ENCODE measurements at regions not wholly inside any gene's neighbourhood (a gene's known extent, or its start where the extent isn't known, plus 50 kb on each side); places are given as distances from the start of the nearest gene placed in this dataset.

DNA sequence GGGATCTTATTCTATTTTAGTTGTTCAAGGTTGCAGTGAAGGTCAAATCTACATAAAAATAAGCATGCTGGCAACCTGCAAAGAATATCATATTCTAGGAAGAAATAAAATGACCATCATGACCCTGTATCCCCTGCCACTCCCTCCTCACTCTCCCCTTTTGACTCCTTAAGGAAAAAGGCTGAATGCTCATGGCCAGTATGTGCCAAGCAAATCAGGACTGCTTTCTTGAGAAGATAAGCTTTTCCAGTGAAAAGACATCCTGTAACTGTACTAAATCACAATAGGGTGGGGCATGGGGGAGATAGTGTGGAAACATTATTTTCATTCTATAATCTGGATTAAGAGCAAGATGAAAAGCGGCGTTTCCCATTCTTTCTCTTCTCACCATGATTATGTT, 100.6 kb upstream of the LIFR start:
- intact Hi-C loops (cut with DNase I, micrococcal nuclease) = no loop called here
- Mint-ChIP-seq H3K4me3 (no peak overlapping the region), H3K36me3 (ENCODE audit: low read depth) (no peaks in the 10 kb centered on the region), H3K4me1 (ENCODE audit: low read depth) (no peaks in the 10 kb centered on the region), H3K27ac (no peak overlapping the region), H3K27me3 (peaks cover 60% of the 10 kb centered on the region), H3K9me3 (no peaks in the 10 kb centered on the region)
- no peaks in the 10 kb centered on the region for H3K36me3 ChIP-seq (ENCODE audit: insufficient read depth, low read length)
- no peak overlapping the region for H3K4me3 ChIP-seq (ENCODE audit: low read length)
- DNase-seq = no peak
- no peak for ATAC-seq (ENCODE audit: poor library complexity)
- peaks cover 10 to 17% of the 10 kb centered on the region in 2 experiments for H3K27me3 ChIP-seq (ENCODE audit: control insufficient read depth in 1 of 2, insufficient read depth in 2 of 2, low read length in 2 of 2)
- CTCF ChIA-PET = no interaction called here
- no peaks in the 10 kb centered on the region for H3K4me1 ChIP-seq (ENCODE audit: insufficient read depth, low read length)
- POLR2A ChIA-PET = no interaction called here
- no peak overlapping the region for H3K27ac ChIP-seq (ENCODE audit: low read depth in 1 of 2, low read length in 2 of 2)
- H3K9me3 ChIP-seq (ENCODE audit: control insufficient read depth in 1 of 2, insufficient read depth in 1 of 2, low read length in 2 of 2) = no peaks in the 10 kb centered on the region
- TF ChIP-seq, protein P1, sequence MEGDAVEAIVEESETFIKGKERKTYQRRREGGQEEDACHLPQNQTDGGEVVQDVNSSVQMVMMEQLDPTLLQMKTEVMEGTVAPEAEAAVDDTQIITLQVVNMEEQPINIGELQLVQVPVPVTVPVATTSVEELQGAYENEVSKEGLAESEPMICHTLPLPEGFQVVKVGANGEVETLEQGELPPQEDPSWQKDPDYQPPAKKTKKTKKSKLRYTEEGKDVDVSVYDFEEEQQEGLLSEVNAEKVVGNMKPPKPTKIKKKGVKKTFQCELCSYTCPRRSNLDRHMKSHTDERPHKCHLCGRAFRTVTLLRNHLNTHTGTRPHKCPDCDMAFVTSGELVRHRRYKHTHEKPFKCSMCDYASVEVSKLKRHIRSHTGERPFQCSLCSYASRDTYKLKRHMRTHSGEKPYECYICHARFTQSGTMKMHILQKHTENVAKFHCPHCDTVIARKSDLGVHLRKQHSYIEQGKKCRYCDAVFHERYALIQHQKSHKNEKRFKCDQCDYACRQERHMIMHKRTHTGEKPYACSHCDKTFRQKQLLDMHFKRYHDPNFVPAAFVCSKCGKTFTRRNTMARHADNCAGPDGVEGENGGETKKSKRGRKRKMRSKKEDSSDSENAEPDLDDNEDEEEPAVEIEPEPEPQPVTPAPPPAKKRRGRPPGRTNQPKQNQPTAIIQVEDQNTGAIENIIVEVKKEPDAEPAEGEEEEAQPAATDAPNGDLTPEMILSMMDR (IDR thresholded peaks at IDR 0.05) = no peak

- POLR2A ChIA-PET = no interaction called here
- no peak for DNase-seq
- intact Hi-C loops (cut with DNase I, micrococcal nuclease) = no loop called here
Measured at GRCh38 chr5:38660194-38660668, 103.8 kb upstream of the LIFR start.

GRCh38 chr5:38662090-38662489, 105.6 kb upstream of the LIFR start:
- Mint-ChIP-seq H3K27ac (no peak overlapping the region), H3K4me1 (ENCODE audit: low read depth) (no peaks in the 10 kb centered on the region), H3K27me3 (peaks cover 71% of the 10 kb centered on the region), H3K9me3 (no peaks in the 10 kb centered on the region), H3K4me3 (no peak overlapping the region), H3K36me3 (ENCODE audit: low read depth) (no peaks in the 10 kb centered on the region)
- no peaks in the 10 kb centered on the region for H3K36me3 ChIP-seq (ENCODE audit: insufficient read depth, low read length)
- no peak for DNase-seq
- TF ChIP-seq, protein P1 (IDR thresholded peaks at IDR 0.05) = no peak
- H3K27me3 ChIP-seq (ENCODE audit: control insufficient read depth in 1 of 2, insufficient read depth in 2 of 2, low read length in 2 of 2) = peaks cover 3 to 22% of the 10 kb centered on the region in 2 experiments
- no peaks in the 10 kb centered on the region for H3K4me1 ChIP-seq (ENCODE audit: insufficient read depth, low read length)
- H3K27ac ChIP-seq (ENCODE audit: low read depth in 1 of 2, low read length in 2 of 2) = no peak overlapping the region
- no peak overlapping the region for H3K4me3 ChIP-seq (ENCODE audit: low read length)
- no peaks in the 10 kb centered on the region for H3K9me3 ChIP-seq (ENCODE audit: control insufficient read depth in 1 of 2, insufficient read depth in 1 of 2, low read length in 2 of 2)
- no peak for ATAC-seq (ENCODE audit: poor library complexity)
- POLR2A ChIA-PET = no interaction called here
- intact Hi-C loops (cut with DNase I, micrococcal nuclease) = no loop called here
- CTCF ChIA-PET = interaction anchor here (1.2 kb wide), 1 partner anchor 220 kb away, joined by 3 read pairs; no protein-coding TSS in a partner anchor

More at GRCh38 chr5:38660194-38660668, 103.8 kb upstream of the LIFR start:
- Mint-ChIP-seq H3K36me3 (ENCODE audit: low read depth) (no peaks in the 10 kb centered on the region), H3K27ac (no peak overlapping the region), H3K4me1 (ENCODE audit: low read depth) (no peaks in the 10 kb centered on the region), H3K27me3 (peaks cover 72% of the 10 kb centered on the region), H3K4me3 (no peak overlapping the region), H3K9me3 (no peaks in the 10 kb centered on the region)
- no peak for ATAC-seq (ENCODE audit: poor library complexity)
- Histone ChIP-seq H3K36me3 (ENCODE audit: insufficient read depth, low read length) (no peaks in the 10 kb centered on the region), H3K27me3 (ENCODE audit: control insufficient read depth in 1 of 2, insufficient read depth in 2 of 2, low read length in 2 of 2) (peaks cover 6 to 24% of the 10 kb centered on the region in 2 experiments), H3K4me3 (ENCODE audit: low read length) (no peak overlapping the region), H3K27ac (ENCODE audit: low read depth in 1 of 2, low read length in 2 of 2) (no peak overlapping the region), H3K4me1 (ENCODE audit: insufficient read depth, low read length) (no peaks in the 10 kb centered on the region), H3K9me3 (ENCODE audit: control insufficient read depth in 1 of 2, insufficient read depth in 1 of 2, low read length in 2 of 2) (no peaks in the 10 kb centered on the region)
- CTCF ChIA-PET = no interaction called here
- TF ChIP-seq, protein P1 (IDR thresholded peaks at IDR 0.05) = no peak

Measured in CD4-positive, alpha-beta T cell (primary cell).